ENCODE measurements at regions not wholly inside any gene's neighbourhood (a gene's known extent, or its start where the extent isn't known, plus 50 kb on each side); places are given as distances from the start of the nearest gene placed in this dataset.

- Histone ChIP-seq H3K9me3 (ENCODE audit: control insufficient read depth, low read length) (no peaks in the 10 kb centered on the region), H3K36me3 (ENCODE audit: control insufficient read depth, insufficient read depth, low read length) (no peaks in the 10 kb centered on the region), H3K4me1 (ENCODE audit: control insufficient read depth, insufficient read depth, low read length) (no peaks in the 10 kb centered on the region), H3K4me3 (ENCODE audit: insufficient read depth, low read depth, low read length) (no peak overlapping the region), H3K27ac (ENCODE audit: insufficient read depth, low read depth, low read length, poor library complexity, severe bottlenecking) (no peak overlapping the region), H3K27me3 (ENCODE audit: control insufficient read depth, insufficient read depth, low read length, poor library complexity, severe bottlenecking) (no peaks in the 10 kb centered on the region)
- 86 to 88% methylated on average over 6 of the region's 6 CpGs for WGBS, 2 experiments
These were observed 190.1 kb downstream of the CDCA7 start for GRCh38 chr2:173544641-173545363.

DNA sequence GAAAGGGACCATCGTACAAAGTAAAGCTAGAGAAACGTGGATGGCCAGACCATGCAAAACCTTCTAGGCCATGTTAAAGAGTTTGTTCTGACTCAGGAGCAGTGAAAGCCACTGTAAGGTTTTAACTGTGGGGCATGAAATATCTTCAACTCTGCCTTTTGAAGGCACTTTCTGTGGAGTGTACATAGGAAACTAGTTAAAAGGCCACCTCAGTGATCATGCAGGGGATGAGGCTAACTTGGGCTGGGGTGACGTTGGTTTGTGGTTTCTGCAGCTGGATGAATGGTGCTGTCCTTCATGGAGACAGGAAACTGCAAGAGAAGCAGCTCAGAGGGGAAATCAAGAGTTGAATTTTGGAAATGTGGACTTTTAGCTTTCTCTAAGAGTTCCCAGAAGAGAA is 190.7 kb downstream of the CDCA7 start:
- no peaks in the 10 kb centered on the region for H3K4me1 ChIP-seq (ENCODE audit: control insufficient read depth, insufficient read depth, low read length)
- no peaks in the 10 kb centered on the region for H3K9me3 ChIP-seq (ENCODE audit: control insufficient read depth, low read length)
- H3K36me3 ChIP-seq (ENCODE audit: control insufficient read depth, insufficient read depth, low read length): no peaks in the 10 kb centered on the region
- H3K4me3 ChIP-seq (ENCODE audit: insufficient read depth, low read depth, low read length): no peak overlapping the region
- H3K27ac ChIP-seq (ENCODE audit: insufficient read depth, low read depth, low read length, poor library complexity, severe bottlenecking): no peak overlapping the region
- WGBS, 2 experiments: 91 to 94% methylated on average over 3 of the region's 3 CpGs
- no peaks in the 10 kb centered on the region for H3K27me3 ChIP-seq (ENCODE audit: control insufficient read depth, insufficient read depth, low read length, poor library complexity, severe bottlenecking)

GRCh38 chr2:173547499-173547898 is 192.8 kb downstream of the CDCA7 start:
- no peaks in the 10 kb centered on the region for H3K27me3 ChIP-seq (ENCODE audit: control insufficient read depth, insufficient read depth, low read length, poor library complexity, severe bottlenecking)
- WGBS, 2 experiments: 89 to 90% methylated on average over 6 of the region's 6 CpGs
- H3K27ac ChIP-seq (ENCODE audit: insufficient read depth, low read depth, low read length, poor library complexity, severe bottlenecking): no peak overlapping the region
- H3K36me3 ChIP-seq (ENCODE audit: control insufficient read depth, insufficient read depth, low read length): no peaks in the 10 kb centered on the region
- H3K9me3 ChIP-seq (ENCODE audit: control insufficient read depth, low read length): no peaks in the 10 kb centered on the region
- H3K4me1 ChIP-seq (ENCODE audit: control insufficient read depth, insufficient read depth, low read length): no peaks in the 10 kb centered on the region
- no peak overlapping the region for H3K4me3 ChIP-seq (ENCODE audit: insufficient read depth, low read depth, low read length)

- H3K9me3 ChIP-seq (ENCODE audit: control insufficient read depth, low read length): no peaks in the 10 kb centered on the region
- H3K36me3 ChIP-seq (ENCODE audit: control insufficient read depth, insufficient read depth, low read length): no peaks in the 10 kb centered on the region
- no peaks in the 10 kb centered on the region for H3K27me3 ChIP-seq (ENCODE audit: control insufficient read depth, insufficient read depth, low read length, poor library complexity, severe bottlenecking)
- H3K27ac ChIP-seq (ENCODE audit: insufficient read depth, low read depth, low read length, poor library complexity, severe bottlenecking): no peak overlapping the region
- H3K4me1 ChIP-seq (ENCODE audit: control insufficient read depth, insufficient read depth, low read length): no peaks in the 10 kb centered on the region
- H3K4me3 ChIP-seq (ENCODE audit: insufficient read depth, low read depth, low read length): no peak overlapping the region
- 89 to 100% methylated on average over 1 of the region's 1 CpG for WGBS, 2 experiments
These were observed 195.5 kb downstream of the CDCA7 start for GRCh38 chr2:173550143-173550542.

DNA sequence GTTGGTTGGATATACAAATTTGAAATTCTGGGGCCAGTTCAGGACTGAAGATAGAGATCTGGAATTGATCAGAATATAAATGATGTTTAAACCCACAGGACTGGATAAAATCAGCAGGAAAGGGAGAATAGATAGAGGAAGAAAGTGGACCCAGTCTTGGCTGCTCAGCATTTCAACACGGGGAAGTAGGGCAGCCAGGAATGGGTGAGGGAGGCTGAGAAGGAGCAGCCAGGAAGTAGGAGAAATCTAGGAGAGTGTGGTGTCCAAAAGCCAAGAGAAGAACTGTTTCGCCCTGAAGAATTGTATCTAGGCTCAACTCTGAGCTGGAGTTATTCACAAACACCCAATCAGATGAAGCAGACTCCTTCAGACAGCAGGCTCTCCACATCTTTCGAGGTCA is 197.9 kb downstream of the CDCA7 start:
- no peaks in the 10 kb centered on the region for H3K9me3 ChIP-seq (ENCODE audit: control insufficient read depth, low read length)
- H3K27ac ChIP-seq (ENCODE audit: insufficient read depth, low read depth, low read length, poor library complexity, severe bottlenecking): no peak overlapping the region
- no peaks in the 10 kb centered on the region for H3K27me3 ChIP-seq (ENCODE audit: control insufficient read depth, insufficient read depth, low read length, poor library complexity, severe bottlenecking)
- no peaks in the 10 kb centered on the region for H3K4me1 ChIP-seq (ENCODE audit: control insufficient read depth, insufficient read depth, low read length)
- no peak overlapping the region for H3K4me3 ChIP-seq (ENCODE audit: insufficient read depth, low read depth, low read length)
- H3K36me3 ChIP-seq (ENCODE audit: control insufficient read depth, insufficient read depth, low read length): no peaks in the 10 kb centered on the region
- WGBS, 2 experiments: 78 to 81% methylated on average over 3 of the region's 3 CpGs

DNA sequence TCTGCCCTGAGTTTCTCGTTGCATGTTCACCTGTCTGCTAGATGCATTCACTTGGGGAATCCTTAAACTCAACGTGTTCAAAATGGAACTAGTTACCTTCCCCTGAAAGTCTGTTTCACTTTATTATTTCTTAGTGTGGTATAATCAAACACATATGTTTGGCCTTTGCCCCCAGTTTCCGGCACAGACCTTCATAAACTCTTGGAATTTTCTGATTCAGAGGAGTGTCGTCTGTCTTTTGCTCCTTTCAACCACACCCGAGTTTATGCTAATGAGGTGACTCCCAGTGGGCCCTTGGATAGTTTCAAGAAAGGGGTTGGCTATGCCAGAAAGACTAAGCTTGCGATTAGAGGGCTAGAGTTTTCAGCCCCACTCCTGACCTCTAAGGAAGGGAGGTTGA is 198.9 kb downstream of the CDCA7 start:
- Histone ChIP-seq H3K4me1 (ENCODE audit: control insufficient read depth, insufficient read depth, low read length) (no peaks in the 10 kb centered on the region), H3K4me3 (ENCODE audit: insufficient read depth, low read depth, low read length) (no peak overlapping the region), H3K27me3 (ENCODE audit: control insufficient read depth, insufficient read depth, low read length, poor library complexity, severe bottlenecking) (no peaks in the 10 kb centered on the region), H3K9me3 (ENCODE audit: control insufficient read depth, low read length) (no peaks in the 10 kb centered on the region), H3K36me3 (ENCODE audit: control insufficient read depth, insufficient read depth, low read length) (no peaks in the 10 kb centered on the region), H3K27ac (ENCODE audit: insufficient read depth, low read depth, low read length, poor library complexity, severe bottlenecking) (no peak overlapping the region)
- WGBS, 2 experiments: 89 to 92% methylated on average over 6 of the region's 6 CpGs

GRCh38 chr2:173555833-173556232 is 201.2 kb downstream of the CDCA7 start:
- H3K27ac ChIP-seq (ENCODE audit: insufficient read depth, low read depth, low read length, poor library complexity, severe bottlenecking): no peak overlapping the region
- H3K27me3 ChIP-seq (ENCODE audit: control insufficient read depth, insufficient read depth, low read length, poor library complexity, severe bottlenecking): no peaks in the 10 kb centered on the region
- H3K4me1 ChIP-seq (ENCODE audit: control insufficient read depth, insufficient read depth, low read length): no peaks in the 10 kb centered on the region
- WGBS, 2 experiments: 50% methylated on average over 1 of the region's 1 CpG; no CpG with 5 or more reads in 1 of the 2 experiments
- H3K4me3 ChIP-seq (ENCODE audit: insufficient read depth, low read depth, low read length): no peak overlapping the region
- H3K9me3 ChIP-seq (ENCODE audit: control insufficient read depth, low read length): no peaks in the 10 kb centered on the region
- H3K36me3 ChIP-seq (ENCODE audit: control insufficient read depth, insufficient read depth, low read length): no peaks in the 10 kb centered on the region

DNA sequence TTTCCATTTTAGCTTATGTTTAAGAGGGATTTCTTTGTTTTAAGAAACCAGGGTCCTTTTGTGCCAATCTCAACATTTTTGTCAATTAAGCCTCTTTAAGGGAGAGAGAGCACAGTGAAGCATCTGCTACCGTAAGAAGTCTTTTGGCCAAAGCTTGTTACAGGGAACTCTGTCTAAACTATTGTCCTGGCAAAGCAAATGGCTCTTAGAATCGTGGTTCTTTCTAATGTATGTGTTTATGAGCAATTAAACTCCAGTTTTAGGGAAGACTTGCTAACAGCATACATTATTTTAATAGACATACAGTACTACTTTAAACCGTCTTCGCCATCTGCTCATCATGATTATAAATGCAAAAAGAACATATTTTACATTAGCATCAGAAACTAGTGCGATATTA is 202.1 kb downstream of the CDCA7 start:
- no peaks in the 10 kb centered on the region for H3K4me1 ChIP-seq (ENCODE audit: control insufficient read depth, insufficient read depth, low read length)
- H3K27me3 ChIP-seq (ENCODE audit: control insufficient read depth, insufficient read depth, low read length, poor library complexity, severe bottlenecking): no peaks in the 10 kb centered on the region
- H3K27ac ChIP-seq (ENCODE audit: insufficient read depth, low read depth, low read length, poor library complexity, severe bottlenecking): no peak overlapping the region
- H3K9me3 ChIP-seq (ENCODE audit: control insufficient read depth, low read length): no peaks in the 10 kb centered on the region
- WGBS, 2 experiments: 91 to 97% methylated on average over 5 of the region's 5 CpGs
- H3K4me3 ChIP-seq (ENCODE audit: insufficient read depth, low read depth, low read length): no peak overlapping the region
- H3K36me3 ChIP-seq (ENCODE audit: control insufficient read depth, insufficient read depth, low read length): no peaks in the 10 kb centered on the region

DNA sequence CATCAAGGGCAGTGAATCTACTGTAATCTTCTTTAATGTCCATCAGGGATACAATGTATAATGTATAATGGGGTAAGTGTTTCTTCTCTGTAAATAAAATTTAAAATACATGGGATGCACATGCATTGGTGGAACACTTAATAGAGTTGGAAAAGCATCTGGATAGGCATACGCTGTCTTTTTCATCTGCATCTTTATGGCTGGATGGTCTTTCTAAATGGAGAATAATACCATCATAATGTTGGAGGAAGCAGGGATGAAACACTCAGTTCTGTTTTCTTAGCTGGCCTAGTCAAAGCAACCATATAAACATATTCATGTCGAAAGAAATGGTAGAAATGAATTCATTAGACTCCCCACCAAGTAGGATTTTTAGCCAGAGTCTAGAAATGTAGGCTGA is 202.8 kb downstream of the CDCA7 start:
- WGBS, 2 experiments: 92 to 93% methylated on average over 2 of the region's 2 CpGs

GRCh38 chr2:173567493-173567892 is 212.8 kb downstream of the CDCA7 start:
- H3K4me3 ChIP-seq (ENCODE audit: insufficient read depth, low read depth, low read length): no peak overlapping the region
- WGBS, 2 experiments: 89 to 95% methylated on average over 3 of the region's 3 CpGs
- H3K9me3 ChIP-seq (ENCODE audit: control insufficient read depth, low read length): no peaks in the 10 kb centered on the region
- no peaks in the 10 kb centered on the region for H3K36me3 ChIP-seq (ENCODE audit: control insufficient read depth, insufficient read depth, low read length)
- peaks cover 12% of the 10 kb centered on the region for H3K4me1 ChIP-seq (ENCODE audit: control insufficient read depth, insufficient read depth, low read length)
- H3K27me3 ChIP-seq (ENCODE audit: control insufficient read depth, insufficient read depth, low read length, poor library complexity, severe bottlenecking): no peaks in the 10 kb centered on the region
- H3K27ac ChIP-seq (ENCODE audit: insufficient read depth, low read depth, low read length, poor library complexity, severe bottlenecking): no peak overlapping the region

More for the DNA sequence above, 202.8 kb downstream of the CDCA7 start:
- Histone ChIP-seq H3K27ac (ENCODE audit: insufficient read depth, low read depth, low read length, poor library complexity, severe bottlenecking) (no peak overlapping the region), H3K4me3 (ENCODE audit: insufficient read depth, low read depth, low read length) (no peak overlapping the region), H3K36me3 (ENCODE audit: control insufficient read depth, insufficient read depth, low read length) (no peaks in the 10 kb centered on the region), H3K9me3 (ENCODE audit: control insufficient read depth, low read length) (no peaks in the 10 kb centered on the region), H3K4me1 (ENCODE audit: control insufficient read depth, insufficient read depth, low read length) (no peaks in the 10 kb centered on the region), H3K27me3 (ENCODE audit: control insufficient read depth, insufficient read depth, low read length, poor library complexity, severe bottlenecking) (no peaks in the 10 kb centered on the region)

DNA sequence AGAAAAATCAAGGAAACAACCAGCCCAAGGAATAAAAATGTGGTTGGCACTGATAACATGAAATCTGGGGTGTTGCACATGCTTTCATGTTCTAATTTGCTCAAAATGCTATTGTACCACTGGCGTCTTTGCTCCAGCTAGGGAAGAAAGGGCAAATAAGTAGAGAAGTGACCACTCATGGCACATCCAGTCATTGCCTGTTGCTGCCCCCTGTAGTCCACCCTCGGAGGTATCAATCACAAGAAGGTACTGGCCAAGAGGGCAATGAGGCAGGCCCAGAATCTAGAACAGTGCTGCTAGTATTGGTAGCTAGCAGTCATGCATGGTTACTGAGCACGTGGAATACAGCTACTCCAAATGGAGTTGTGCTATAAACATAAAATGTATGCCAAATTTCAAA is 213.4 kb downstream of the CDCA7 start:
- Histone ChIP-seq H3K4me3 (ENCODE audit: insufficient read depth, low read depth, low read length) (no peak overlapping the region), H3K9me3 (ENCODE audit: control insufficient read depth, low read length) (no peaks in the 10 kb centered on the region), H3K4me1 (ENCODE audit: control insufficient read depth, insufficient read depth, low read length) (peaks cover 12% of the 10 kb centered on the region), H3K27me3 (ENCODE audit: control insufficient read depth, insufficient read depth, low read length, poor library complexity, severe bottlenecking) (no peaks in the 10 kb centered on the region), H3K27ac (ENCODE audit: insufficient read depth, low read depth, low read length, poor library complexity, severe bottlenecking) (no peak overlapping the region), H3K36me3 (ENCODE audit: control insufficient read depth, insufficient read depth, low read length) (no peaks in the 10 kb centered on the region)
- WGBS, 2 experiments: 64% methylated on average over 3 of the region's 3 CpGs
